ENCODE measurements at regions not wholly inside any gene's neighbourhood (a gene's known extent, or its start where the extent isn't known, plus 50 kb on each side); places are given as distances from the start of the nearest gene placed in this dataset.
A peak's percentile ranks its signal among the peaks of the same experiment; 100 is the strongest.

DNA sequence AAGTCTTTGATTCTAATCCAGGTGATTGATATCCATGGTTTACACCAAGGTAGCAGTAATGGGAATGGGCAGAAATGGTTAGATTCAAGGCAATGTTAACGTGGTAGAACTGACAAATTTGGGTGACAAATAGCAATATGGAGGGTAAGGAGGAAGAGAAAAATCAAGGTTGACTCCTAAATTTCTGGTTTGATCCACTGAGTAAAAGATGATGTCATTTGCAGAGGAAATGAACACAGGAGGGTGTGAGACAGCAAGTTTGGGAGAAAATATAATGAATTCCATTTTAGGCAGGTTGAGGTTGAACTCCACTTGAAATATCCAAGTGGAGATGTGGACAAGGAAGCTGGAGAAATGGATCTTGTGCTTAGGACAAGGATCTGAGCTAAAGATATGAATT is 170.9 kb upstream of the CAMK1G start:
- DNase-seq (ENCODE audit: low read depth): no peak

DNA sequence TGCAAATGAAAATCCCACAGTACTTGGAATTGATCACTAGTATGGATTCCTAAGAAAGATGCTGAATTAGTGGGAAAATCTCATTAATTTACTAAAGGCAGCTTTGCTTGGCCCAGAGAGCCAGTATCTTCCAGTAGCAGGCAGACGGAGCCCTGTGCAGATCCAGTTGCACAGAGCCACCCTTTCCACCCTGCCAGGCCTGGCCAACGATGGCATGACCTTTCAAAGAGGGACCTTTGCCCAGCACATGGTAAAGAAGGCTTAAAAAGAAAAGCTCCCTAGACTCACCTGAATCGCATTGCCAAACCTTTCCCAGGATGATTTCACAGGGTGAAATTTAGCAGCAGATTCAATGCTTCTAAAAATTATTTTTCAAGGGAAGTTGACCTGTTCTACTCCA is 170.5 kb upstream of the CAMK1G start:
- no peak for DNase-seq (ENCODE audit: low read depth)

DNA sequence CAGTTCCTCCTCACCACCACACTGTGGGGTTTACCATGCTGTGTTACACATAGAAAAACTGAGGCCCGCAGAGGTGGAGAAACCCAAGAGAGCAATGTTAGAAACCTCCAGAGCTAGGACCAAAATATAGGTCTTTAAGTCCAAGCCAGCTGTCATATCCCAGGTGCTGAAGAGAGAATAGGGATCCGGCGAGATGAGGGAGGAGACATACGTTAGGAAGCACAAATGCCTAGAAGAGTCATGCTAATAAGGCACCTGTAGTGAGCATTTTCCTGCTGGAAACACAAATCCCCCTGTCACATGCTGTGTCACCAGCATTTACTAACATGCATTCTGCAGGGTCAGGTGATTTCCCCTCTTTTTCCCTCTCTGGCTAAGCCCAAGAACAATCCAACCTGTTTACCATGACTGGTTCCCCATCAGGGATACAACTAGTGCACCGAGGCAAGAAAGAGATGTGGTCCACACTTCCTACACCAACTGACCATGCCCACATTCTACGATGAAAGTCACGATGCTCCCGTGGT is 168.6 kb upstream of the CAMK1G start:
- DNase-seq (ENCODE audit: low read depth): no peak

DNA sequence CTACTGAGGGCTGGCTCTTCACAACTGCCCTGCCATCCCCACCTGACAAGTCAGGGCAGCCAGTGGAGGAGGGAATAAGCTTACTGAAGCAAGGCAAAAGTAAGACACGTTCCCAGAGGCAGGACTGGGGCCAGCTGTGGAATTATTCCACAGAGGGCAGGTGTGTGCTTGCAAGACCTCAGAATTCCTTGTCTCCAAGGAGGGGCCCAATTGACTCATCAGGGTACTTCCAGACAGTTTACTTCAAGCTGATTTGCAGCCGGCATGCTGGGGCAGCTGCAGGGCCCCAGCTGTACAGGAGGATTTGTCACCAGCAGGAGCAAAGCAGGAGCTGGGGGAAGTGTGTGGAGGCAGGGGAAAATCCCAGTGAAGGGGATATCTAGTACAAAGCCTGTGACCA is 167.5 kb upstream of the CAMK1G start:
- peak; percentile 79 for DNase-seq (ENCODE audit: low read depth)

DNA sequence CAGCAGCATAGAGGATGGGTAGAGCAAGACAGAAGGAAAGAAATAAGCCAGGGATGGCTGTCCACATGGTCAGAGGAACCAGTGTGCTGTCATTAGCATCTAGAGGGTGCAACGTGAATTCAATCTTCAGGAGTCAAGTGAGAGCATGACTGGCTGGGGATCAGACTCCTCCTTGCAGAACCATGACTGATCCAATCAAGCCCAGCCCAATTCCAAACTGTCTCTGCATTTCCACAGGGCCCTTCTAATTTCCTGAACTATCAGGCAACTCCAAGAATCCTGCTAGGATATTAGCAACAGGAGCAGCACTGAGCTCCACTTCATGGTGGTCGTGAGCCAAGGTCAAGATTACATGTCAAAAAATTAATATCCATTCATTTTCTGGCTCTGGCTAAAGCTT is 166.8 kb upstream of the CAMK1G start:
- DNase-seq (ENCODE audit: low read depth): no peak

DNA sequence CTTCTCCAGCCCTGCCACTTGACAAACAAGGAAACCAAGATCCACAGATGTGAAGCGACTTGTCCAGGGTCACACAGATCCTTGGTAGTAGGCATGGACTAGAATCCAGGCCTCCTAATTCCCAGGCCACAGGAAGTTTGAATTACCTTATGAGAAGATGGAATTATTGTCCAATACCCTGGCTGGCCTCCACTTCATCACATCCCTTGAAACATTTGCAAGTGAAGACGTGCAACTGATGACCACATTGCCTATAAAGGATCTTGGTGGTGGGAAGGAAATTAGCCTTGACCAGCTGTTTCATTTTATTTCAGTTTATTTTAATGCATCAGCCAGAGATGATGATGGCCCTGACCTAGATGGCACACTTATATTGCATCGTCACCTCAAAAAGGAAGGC is 165.8 kb upstream of the CAMK1G start:
- DNase-seq (ENCODE audit: low read depth): peak; percentile 25

DNA sequence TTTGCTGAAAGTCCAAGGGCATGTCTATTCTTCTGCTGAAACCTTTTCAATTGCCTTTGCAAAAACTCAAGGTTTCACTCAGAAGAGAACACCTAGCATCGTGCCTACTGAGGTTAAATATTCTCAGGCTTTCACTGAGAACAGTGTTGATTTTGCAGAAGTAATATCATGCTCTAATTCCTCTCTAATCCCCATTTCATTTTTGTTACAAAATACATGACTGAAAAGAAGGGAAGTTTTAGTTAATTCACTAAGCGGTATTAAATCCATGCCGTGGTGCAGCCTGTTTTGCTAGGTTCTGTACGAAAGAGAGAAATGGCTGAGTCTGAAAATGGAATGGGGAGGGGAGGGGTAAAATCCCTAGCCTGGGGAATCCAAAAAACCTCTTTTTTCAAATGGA is 163.2 kb upstream of the CAMK1G start:
- DNase-seq (ENCODE audit: low read depth): no peak

DNA sequence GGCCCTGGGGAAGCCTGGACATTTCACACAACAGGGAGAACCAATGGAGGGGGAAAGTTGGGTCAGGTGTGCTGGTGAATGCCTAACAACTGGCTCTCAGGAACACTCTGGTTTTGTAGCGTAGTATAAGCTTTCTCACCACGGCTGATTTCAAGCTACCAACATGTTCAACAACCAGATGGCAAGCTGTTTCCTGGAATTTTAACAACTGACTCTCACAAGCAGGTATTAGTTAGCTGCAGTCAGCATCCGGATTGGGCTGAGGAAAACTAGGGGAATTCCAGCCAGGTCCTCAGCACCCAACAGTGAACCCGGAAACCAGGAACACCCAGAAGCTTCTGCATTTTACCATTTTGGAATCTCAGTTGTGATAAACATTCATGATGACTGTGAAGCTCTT is 162.3 kb upstream of the CAMK1G start:
- no peak for DNase-seq (ENCODE audit: low read depth)

DNA sequence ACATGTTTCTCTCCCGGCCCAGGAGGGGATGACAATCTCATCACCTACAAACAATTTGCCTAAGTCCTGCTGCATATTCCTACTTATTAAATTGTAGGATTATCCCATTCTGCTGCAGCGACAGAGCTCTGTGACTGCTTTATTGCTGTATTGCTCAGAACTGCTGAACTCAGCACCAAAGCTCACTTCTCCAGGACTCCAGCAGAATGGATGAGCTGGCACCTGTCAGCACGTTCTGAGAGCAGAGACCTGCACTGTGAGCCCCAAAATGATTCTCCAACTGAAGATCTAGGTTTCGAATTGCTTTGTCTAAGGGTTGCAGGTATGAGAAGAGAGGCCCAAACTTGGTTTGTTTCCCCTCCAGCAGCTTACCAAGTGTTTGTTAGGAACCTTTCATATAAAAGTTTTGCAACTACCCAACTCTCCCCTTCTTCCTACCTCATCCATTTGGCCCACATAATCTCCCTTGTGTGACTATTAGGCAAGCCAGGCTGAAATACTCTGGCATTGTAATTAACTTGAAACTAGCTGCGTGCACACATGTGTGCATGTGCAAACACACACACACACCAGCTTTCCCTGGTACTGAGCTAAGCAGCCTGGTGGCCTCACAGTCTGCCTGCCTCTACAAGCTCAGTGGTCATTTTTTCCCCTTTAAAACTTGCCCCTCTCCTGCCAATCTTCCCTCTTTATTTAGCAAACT is 161.4 kb upstream of the CAMK1G start:
- no peak for DNase-seq (ENCODE audit: low read depth)

DNA sequence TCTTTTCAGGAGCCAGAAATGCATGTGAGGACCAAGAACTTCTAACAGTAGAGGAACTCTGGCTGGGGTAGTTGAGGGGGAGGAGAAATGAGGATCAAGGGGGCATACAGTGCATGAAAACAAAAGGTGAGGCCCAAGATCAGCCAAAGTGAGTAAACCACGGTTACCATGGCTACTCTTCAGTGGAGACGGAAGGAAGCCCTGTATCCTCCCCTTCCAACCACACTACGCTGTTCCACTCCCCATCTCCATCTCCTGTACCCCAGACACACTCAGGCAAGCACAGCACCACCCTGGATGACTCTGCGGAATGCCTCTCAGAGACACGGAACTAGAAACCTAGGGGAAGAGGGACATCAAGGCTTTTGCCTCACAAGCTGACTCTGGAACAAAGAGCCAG is 157.6 kb upstream of the CAMK1G start:
- DNase-seq (ENCODE audit: low read depth): no peak

DNA sequence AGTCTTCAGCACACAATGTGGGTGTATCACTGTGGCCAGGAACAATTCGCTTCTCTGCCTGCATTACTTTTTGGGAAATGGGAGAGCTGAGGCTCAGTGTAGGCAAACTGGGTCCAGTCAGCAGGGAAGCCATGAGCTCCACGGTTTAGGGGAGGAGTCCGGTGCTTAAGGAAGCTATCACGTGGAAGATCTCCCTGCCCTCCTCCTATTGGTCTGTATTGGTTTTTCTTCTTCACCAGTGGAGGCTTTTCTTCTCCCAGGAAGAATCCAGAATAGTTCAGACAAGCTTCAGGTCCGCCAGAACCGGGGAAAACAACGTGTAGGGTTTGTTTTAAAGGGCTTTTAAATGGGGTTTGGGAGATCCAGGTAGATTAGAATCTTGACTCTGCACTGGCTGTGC is 156.2 kb upstream of the CAMK1G start:
- no peak for DNase-seq (ENCODE audit: low read depth)

DNA sequence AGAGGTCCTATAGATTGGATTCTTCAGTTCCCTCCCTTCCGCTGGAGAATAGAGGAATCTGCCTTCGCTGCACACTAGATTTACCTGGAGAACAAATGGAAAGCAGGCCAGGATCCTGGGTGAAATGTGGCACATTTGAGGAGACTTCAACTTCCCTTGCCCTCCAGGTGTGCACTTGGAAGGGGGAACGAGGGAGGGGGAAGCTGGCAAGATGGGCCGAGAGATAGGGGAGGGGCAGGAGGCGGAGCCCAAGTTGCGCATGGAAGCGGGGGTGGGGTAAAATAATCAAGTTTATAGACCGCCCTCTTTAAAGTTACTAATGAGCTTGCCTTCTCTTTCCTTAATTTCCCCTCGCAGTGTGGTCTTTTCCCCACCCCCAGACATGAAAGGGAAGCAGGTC is 155.7 kb upstream of the CAMK1G start:
- DNase-seq (ENCODE audit: low read depth): no peak

DNA sequence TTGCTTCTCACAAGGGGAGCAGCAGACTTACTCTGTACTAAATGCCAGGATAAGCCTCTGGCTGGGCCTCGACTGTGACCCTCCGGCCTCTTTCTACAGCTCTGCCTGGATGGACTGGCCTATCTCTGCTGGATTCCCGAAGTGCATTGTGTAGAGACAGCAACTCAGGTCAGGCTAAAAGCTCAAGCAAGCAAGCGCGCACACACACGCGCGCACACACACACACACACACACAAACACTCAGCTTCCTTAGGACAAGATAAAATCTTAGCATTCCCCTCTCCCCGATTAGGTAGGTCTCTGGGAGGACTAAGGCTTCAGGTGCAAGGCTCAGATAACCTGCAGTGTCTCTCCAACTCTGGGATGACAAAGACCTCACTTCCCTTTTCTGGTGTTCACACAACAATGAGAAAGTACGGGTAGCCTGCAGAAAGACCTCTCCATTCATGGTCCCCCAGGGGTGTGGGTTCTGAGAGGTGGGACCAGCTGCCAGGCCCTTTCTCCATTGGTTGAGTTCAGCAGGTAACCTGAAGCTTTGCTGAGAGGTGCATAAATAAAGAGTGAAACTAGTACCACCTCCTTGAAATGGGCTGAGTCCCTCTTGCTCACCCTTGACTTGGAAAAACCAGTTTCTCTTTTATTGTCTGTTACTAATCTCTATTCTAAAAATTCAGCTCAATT is 155.1 kb upstream of the CAMK1G start:
- DNase-seq (ENCODE audit: low read depth): no peak

DNA sequence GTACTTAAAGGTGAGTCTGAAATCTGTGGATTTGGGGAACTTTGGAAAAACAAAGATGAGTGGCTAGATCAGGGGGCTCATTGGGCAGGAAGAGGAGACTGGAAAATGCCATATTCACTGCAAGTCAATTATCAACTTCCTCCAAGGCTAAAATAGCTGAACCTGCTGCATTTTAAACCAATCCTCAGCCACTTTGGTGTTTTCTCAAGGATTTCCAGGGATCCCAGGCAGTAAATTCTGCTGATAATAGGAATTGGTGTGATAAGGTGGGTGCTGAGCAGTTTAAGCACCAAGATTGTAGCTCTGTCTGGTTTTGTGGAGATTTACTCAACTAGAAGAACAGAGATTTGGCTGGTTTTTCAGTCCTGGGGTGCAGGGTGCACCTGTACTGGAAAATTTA is 153.9 kb upstream of the CAMK1G start:
- no peak for DNase-seq (ENCODE audit: low read depth)

DNA sequence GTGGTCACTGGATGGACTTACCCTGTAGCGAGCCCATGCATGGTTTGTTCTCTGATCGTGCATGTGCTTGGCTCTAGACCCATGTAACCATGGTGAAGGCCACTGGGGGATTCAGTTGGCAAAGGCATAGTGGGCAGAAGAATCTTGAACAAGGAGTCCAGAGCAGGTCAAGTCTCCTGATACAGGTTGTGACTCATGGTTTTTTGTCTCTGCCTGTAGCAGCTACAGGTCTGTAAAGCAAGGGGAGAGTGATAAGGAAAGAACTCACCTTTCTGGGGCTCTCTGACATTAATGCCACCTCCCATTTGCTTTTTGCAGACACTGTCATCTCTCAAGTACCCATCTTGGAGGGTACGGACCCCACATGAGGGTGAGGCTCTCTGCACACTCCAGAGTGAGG is 153.4 kb upstream of the CAMK1G start:
- no peak for DNase-seq (ENCODE audit: low read depth)

DNA sequence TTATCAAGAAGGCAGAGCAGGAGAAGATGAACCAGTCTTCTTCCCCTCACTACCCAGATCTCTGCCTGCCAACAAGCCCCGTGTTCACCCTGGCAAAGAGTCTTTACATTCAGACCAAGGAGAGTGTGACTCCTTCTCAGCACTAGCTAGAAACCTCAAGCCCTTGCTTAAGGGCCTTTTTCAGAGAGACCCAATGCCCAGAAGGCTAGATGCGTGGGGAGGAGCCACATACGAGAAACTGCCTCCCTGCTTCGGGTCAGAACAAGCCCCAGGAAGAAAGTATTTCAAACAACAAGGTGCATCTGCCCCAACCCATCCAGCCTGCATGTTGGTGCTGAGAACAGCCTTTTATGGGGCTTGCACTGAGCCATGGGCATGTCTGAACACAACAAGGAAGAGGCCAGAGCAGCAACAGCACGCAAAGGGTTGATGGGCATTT is 152.7 kb upstream of the CAMK1G start:
- no peak for DNase-seq (ENCODE audit: low read depth)

DNA sequence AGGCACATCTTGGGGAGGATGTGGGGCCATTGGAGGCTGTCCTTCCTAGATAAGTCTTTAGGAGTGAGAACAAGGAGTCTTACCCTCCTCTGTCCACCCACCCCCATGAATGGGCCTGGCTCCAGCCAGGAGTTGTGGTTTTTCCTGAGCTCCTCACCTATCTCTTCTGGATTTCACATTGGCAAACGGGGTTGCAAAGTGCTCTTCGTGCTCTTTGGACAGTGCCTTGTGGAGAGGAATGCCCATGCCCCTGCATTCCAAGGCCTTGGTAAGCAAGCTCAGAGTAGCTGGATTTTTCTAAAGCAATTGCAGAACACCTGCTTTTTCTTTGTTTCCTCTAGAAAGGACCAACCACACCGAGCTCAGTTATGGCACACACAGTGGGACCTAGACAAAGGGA is 152.1 kb upstream of the CAMK1G start:
- DNase-seq (ENCODE audit: low read depth): no peak

DNA sequence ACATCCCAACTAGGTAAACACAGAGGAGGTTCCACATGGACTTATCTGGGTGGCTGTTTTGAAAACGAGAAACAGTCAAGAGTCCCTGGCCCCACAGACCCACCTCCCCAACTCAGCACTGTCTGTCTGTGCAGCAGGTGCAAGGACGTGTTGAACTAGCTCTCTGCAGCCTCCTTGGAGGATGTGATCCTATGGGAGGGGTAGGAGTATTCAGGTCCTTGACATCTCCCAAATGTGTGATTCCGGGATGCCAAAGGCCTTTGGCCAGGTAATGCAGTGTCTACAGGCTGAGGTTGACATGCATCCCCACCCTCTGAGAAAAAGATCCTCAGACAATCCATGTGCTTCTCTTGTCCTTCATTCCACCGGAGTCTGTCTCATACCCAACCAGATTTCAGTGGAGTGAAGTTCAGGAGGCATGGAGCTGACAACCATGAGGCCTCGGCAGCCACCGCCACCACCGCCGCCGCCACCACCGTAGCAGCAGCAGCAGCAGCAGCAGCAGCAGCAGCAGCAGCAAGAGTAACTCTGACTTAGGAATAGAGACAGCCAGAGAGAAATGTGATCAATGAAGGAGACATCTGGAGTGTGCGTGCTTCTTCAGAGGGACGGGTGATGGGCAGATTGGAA is 151.6 kb upstream of the CAMK1G start:
- DNase-seq (ENCODE audit: low read depth): no peak

DNA sequence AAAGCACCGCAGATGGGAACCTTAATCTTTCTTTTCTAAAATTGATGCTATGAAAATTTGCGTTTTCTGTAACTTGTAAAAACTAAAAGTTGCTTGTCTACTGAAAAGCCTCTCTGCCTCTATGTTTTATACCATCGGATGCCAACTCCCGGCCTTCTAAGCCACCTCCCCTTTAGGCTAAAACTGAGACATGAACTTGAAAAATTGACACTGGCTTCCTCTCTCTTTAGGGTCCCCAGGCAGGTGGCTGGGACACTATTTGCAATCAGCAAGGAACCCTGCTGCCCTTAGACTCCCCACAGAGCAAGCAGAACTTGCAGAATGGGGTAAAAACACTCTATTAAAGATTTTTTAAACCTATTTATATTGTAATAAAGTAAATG is 151.1 kb upstream of the CAMK1G start:
- no peak for DNase-seq (ENCODE audit: low read depth)

DNA sequence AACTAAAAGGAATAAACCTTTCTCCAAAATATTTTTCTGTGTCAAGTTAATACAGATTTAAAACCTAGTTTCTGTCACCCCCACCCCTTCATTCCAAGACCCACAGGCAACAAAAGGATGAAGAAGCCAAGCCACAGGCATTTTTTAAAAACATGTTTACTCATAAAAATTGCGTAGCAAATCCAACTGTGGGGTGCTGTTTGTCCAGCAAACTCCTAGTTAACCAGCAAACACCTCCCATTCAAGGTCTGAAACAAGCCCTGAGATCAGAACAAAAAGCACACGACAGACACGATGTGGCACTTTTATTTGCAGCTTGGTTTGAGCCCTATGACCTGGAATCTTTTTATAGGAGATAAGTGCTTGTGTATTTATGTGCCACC is 149.9 kb upstream of the CAMK1G start:
- peak; percentile 32 for DNase-seq (ENCODE audit: low read depth)

DNA sequence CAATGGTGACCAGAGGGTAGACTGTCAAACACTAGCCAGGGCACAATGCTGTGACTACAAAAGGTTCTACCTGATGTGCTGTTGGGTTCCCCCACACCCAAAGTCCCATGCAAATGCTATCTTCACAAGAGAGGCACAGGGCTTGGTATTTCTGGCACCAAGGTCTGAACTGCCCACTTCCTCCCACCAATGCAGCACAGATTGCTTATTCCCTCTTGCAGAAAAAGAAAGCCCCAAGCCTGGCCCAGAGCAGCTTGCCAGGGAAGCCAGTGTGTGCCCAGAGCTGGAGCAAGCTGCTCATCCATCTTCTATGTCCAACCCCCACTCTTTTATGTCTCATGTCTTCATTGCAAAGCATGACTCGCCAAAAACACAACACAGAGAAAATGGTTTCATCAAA is 149.4 kb upstream of the CAMK1G start:
- DNase-seq (ENCODE audit: low read depth): peak; percentile 22

DNA sequence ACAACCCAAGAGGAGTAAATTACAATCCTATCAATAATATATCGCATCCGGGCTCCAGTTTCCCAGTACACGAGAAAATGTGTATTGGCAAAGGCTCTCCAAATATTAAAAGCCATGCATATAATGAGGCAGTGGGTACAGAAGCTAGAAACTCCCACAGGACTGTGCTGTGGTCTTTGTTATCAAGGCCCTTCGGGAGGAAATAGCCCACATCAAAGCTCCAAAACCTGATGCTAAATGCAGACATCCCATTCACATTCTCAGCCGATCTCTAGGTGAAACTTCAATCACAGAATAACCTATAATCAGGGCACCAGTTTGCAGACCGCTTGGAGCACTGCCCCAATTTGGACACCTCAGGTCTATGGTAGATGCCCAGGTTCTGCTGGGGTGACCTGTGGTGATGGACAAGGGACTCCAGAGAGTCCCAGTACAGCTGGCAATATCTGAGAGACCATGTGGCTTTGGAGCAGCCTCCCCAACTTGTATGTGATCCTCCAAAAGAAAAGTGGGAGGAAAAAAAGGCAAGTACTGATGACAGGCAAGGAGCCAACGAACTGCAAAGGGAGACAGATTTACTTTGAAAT is 148.8 kb upstream of the CAMK1G start:
- no peak for DNase-seq (ENCODE audit: low read depth)

Data from myocyte (in vitro differentiated cells).